ENCODE measurements at regions not wholly inside any gene's neighbourhood (a gene's known extent, or its start where the extent isn't known, plus 50 kb on each side); places are given as distances from the start of the nearest gene placed in this dataset.

DNA sequence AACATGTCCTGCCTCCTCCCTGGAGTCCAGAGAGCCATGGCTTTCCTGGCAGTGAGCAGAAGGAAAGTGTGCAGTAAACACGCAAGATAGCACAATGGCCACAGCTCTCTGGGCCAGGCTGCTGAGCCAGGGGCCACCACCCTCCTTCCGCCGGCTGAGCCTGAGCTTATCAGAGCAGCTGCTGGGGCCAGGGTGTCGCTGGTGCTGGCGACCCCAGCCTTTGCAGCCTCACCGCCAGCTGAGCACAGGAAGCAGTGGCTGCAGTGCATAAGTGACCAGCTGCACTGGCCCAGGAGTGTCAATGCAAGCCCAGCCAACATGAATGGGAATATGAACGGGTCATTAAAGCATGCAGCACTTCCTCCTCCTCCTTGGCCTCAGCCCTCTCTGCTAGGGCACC is 172.0 kb downstream of the ZFP36L2 start:
- TF ChIP-seq, protein P1, sequence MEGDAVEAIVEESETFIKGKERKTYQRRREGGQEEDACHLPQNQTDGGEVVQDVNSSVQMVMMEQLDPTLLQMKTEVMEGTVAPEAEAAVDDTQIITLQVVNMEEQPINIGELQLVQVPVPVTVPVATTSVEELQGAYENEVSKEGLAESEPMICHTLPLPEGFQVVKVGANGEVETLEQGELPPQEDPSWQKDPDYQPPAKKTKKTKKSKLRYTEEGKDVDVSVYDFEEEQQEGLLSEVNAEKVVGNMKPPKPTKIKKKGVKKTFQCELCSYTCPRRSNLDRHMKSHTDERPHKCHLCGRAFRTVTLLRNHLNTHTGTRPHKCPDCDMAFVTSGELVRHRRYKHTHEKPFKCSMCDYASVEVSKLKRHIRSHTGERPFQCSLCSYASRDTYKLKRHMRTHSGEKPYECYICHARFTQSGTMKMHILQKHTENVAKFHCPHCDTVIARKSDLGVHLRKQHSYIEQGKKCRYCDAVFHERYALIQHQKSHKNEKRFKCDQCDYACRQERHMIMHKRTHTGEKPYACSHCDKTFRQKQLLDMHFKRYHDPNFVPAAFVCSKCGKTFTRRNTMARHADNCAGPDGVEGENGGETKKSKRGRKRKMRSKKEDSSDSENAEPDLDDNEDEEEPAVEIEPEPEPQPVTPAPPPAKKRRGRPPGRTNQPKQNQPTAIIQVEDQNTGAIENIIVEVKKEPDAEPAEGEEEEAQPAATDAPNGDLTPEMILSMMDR (conservative IDR thresholded peaks at IDR 0.05) = no peak
- TF ChIP-seq ZFX (IDR thresholded peaks at IDR 0.05) = no peak
